ENCODE measurements at regions not wholly inside any gene's neighbourhood (a gene's known extent, or its start where the extent isn't known, plus 50 kb on each side); places are given as distances from the start of the nearest gene placed in this dataset.
"Not testable (repeated sequence)": the region's sequence is repeated elsewhere in the genome, so short reads cannot be mapped to it uniquely, and the experiment has no call there.

- DNase-seq (ENCODE audit: low spot score): no peak
These were observed 594.8 kb downstream of the ZWINT start for GRCh38 chr10:55766212-55766611.

GRCh38 chr10:55750458-55750857 is 610.6 kb downstream of the ZWINT start:
- no peak for DNase-seq (ENCODE audit: low spot score)

GRCh38 chr10:55747244-55747643 is 613.8 kb downstream of the ZWINT start:
- DNase-seq (ENCODE audit: low spot score): no peak

GRCh38 chr10:55746002-55746401 is 615.1 kb downstream of the ZWINT start:
- no peak for DNase-seq (ENCODE audit: low spot score)

- DNase-seq (ENCODE audit: low spot score): no peak
These were observed 618.6 kb downstream of the ZWINT start for GRCh38 chr10:55742487-55742886.

- not testable (repeated sequence) for DNase-seq (ENCODE audit: low spot score)
These were observed 620.3 kb downstream of the ZWINT start for GRCh38 chr10:55740767-55741166.

GRCh38 chr10:55740110-55740509 is 620.9 kb downstream of the ZWINT start:
- no peak for DNase-seq (ENCODE audit: low spot score)

- no peak for DNase-seq (ENCODE audit: low spot score)
These were observed 626.9 kb downstream of the ZWINT start for GRCh38 chr10:55734112-55734511.

GRCh38 chr10:55704950-55705349 is 656.1 kb downstream of the ZWINT start:
- DNase-seq (ENCODE audit: low spot score): no peak

GRCh38 chr10:55668326-55668922 is 692.6 kb downstream of the ZWINT start:
- no peak for DNase-seq (ENCODE audit: low spot score)

- DNase-seq (ENCODE audit: low spot score): no peak
These were observed 707.5 kb downstream of the ZWINT start for GRCh38 chr10:55653531-55653930.

GRCh38 chr10:55641601-55642000 is 719.5 kb downstream of the ZWINT start:
- DNase-seq (ENCODE audit: low spot score): no peak

- no peak for DNase-seq (ENCODE audit: low spot score)
These were observed 729.9 kb downstream of the ZWINT start for GRCh38 chr10:55631071-55631654.

GRCh38 chr10:55630491-55631056 is 730.5 kb downstream of the ZWINT start:
- DNase-seq (ENCODE audit: low spot score): no peak

- no peak for DNase-seq (ENCODE audit: low spot score)
These were observed 731.1 kb downstream of the ZWINT start for GRCh38 chr10:55629793-55630490.

- no peak for DNase-seq (ENCODE audit: low spot score)
These were observed 732.8 kb downstream of the ZWINT start for GRCh38 chr10:55628260-55628701.

- no peak for DNase-seq (ENCODE audit: low spot score)
These were observed 733.5 kb downstream of the ZWINT start for GRCh38 chr10:55627501-55628051.

GRCh38 chr10:55601690-55602478 is 759.2 kb downstream of the ZWINT start:
- DNase-seq (ENCODE audit: low spot score): not testable (repeated sequence)

- DNase-seq (ENCODE audit: low spot score): no peak
These were observed 750.6 kb upstream of the PCDH15 start for GRCh38 chr10:55551603-55552002.

GRCh38 chr10:55550236-55550635 is 749.2 kb upstream of the PCDH15 start:
- no peak for DNase-seq (ENCODE audit: low spot score)

GRCh38 chr10:55537497-55537896 is 736.5 kb upstream of the PCDH15 start:
- not testable (repeated sequence) for DNase-seq (ENCODE audit: low spot score)

Measured in mesenteric fat pad (tissue), 1 donor.